Mesothelial cell of epicardium (in vitro differentiated cells): ENCODE measurements at regions not wholly inside any gene's neighbourhood (a gene's known extent, or its start where the extent isn't known, plus 50 kb on each side); places are given as distances from the start of the nearest gene placed in this dataset.

Source experiments
- DNase-seq, 2 experiments: peaks; one replicate each; pipeline ENCODE4 v3.0.0; 2021; ENCODE audit warnings: low spot score in 2 of 2; ENCODE audit not compliant: unreplicated experiment in 2 of 2
- H3K27ac Mint-ChIP-seq: 2 replicates; pipeline ENCODE4 v1.8.0; 2021; ENCODE audit warnings: mixed read lengths
- H3K27me3 Mint-ChIP-seq: 2 replicates; pipeline ENCODE4 v1.8.0; 2021; ENCODE audit warnings: low read depth, mixed read lengths
- H3K36me3 Mint-ChIP-seq: 2 replicates; pipeline ENCODE4 v1.8.0; 2021; ENCODE audit warnings: mixed read lengths
- H3K4me1 Mint-ChIP-seq: 2 replicates; pipeline ENCODE4 v1.8.0; 2021; ENCODE audit warnings: mixed read lengths
- H3K4me3 Mint-ChIP-seq: 2 replicates; pipeline ENCODE4 v1.8.0; 2021; ENCODE audit warnings: mild to moderate bottlenecking, moderate library complexity, mixed read lengths
- H3K9me3 Mint-ChIP-seq: 2 replicates; pipeline ENCODE4 v1.8.0; 2021; ENCODE audit warnings: mixed read lengths
- CTCF ChIP-seq: fragments of 200-600 bp; sonication (generic); IDR thresholded peaks from one replicate; pipeline ENCODE4 v1.5.0; 2021; ENCODE audit warnings: antibody characterized with exemption; ENCODE audit not compliant: unreplicated experiment

GRCh38 chr14:98325761-98326160 is 946.2 kb downstream of the BCL11B start:
- Mint-ChIP-seq H3K4me3 (no peak overlapping the region), H3K4me1 (no peaks in the 10 kb centered on the region), H3K36me3 (no peaks in the 10 kb centered on the region), H3K27me3 (no peaks in the 10 kb centered on the region), H3K9me3 (peaks cover 28% of the 10 kb centered on the region), H3K27ac (no peak overlapping the region)
- TF ChIP-seq CTCF: no peak
- no peak for DNase-seq

- Mint-ChIP-seq H3K9me3 (peaks cover 41% of the 10 kb centered on the region), H3K36me3 (no peaks in the 10 kb centered on the region), H3K27me3 (no peaks in the 10 kb centered on the region), H3K27ac (no peak overlapping the region), H3K4me3 (no peak overlapping the region), H3K4me1 (no peaks in the 10 kb centered on the region)
- no peak for TF ChIP-seq CTCF
- DNase-seq: no peak
Observed at GRCh38 chr14:98328496-98328895, 943.5 kb downstream of the BCL11B start.

- no peaks in the 10 kb centered on the region for H3K36me3 Mint-ChIP-seq
- peaks cover 31% of the 10 kb centered on the region for H3K9me3 Mint-ChIP-seq
- no peaks in the 10 kb centered on the region for H3K4me1 Mint-ChIP-seq
- no peak for TF ChIP-seq CTCF
- no peak for DNase-seq
- H3K4me3 Mint-ChIP-seq: no peak overlapping the region
- H3K27ac Mint-ChIP-seq: no peak overlapping the region
- peaks cover 2% of the 10 kb centered on the region for H3K27me3 Mint-ChIP-seq
Observed at GRCh38 chr14:98334186-98334585, 937.8 kb downstream of the BCL11B start.

GRCh38 chr14:98341211-98341610 is 930.8 kb downstream of the BCL11B start:
- Mint-ChIP-seq H3K27ac (no peak overlapping the region), H3K4me1 (peaks cover 10% of the 10 kb centered on the region), H3K36me3 (no peaks in the 10 kb centered on the region)

GRCh38 chr14:98345161-98345560 is 926.8 kb downstream of the BCL11B start:
- no peaks in the 10 kb centered on the region for H3K36me3 Mint-ChIP-seq

More at GRCh38 chr14:98341211-98341610, 930.8 kb downstream of the BCL11B start:
- H3K9me3 Mint-ChIP-seq: peaks cover 9% of the 10 kb centered on the region
- no peak for DNase-seq
- peaks cover 3% of the 10 kb centered on the region for H3K27me3 Mint-ChIP-seq
- H3K4me3 Mint-ChIP-seq: no peak overlapping the region
- TF ChIP-seq CTCF: no peak

More at GRCh38 chr14:98345161-98345560, 926.8 kb downstream of the BCL11B start:
- H3K27ac Mint-ChIP-seq: no peak overlapping the region
- H3K4me3 Mint-ChIP-seq: no peak overlapping the region
- peaks cover 12% of the 10 kb centered on the region for H3K27me3 Mint-ChIP-seq
- no peak for DNase-seq
- TF ChIP-seq CTCF: no peak
- H3K4me1 Mint-ChIP-seq: peaks cover 10% of the 10 kb centered on the region
- H3K9me3 Mint-ChIP-seq: peaks cover 9% of the 10 kb centered on the region
